ENCODE measurements at regions not wholly inside any gene's neighbourhood (a gene's known extent, or its start where the extent isn't known, plus 50 kb on each side); places are given as distances from the start of the nearest gene placed in this dataset.

DNA sequence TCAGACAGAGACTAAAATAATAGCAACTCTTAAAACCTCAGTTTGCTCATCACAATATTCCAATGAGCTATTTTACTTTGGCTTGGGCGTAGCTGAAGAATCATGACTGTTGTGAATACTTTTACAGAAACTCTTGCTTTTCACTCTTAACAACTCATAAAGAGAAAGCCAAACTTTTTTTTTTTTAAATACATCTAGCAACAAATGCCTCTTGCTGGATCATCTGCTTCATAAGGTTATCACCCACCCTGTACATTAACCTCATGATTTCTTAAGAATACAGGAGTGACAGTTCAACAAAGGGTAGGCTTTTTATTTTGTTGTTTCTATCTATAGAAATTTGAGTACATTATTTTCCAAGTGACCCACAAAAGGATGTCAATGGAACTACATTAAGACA, 307.4 kb upstream of the DDHD1 start:
- TF ChIP-seq, protein P1, sequence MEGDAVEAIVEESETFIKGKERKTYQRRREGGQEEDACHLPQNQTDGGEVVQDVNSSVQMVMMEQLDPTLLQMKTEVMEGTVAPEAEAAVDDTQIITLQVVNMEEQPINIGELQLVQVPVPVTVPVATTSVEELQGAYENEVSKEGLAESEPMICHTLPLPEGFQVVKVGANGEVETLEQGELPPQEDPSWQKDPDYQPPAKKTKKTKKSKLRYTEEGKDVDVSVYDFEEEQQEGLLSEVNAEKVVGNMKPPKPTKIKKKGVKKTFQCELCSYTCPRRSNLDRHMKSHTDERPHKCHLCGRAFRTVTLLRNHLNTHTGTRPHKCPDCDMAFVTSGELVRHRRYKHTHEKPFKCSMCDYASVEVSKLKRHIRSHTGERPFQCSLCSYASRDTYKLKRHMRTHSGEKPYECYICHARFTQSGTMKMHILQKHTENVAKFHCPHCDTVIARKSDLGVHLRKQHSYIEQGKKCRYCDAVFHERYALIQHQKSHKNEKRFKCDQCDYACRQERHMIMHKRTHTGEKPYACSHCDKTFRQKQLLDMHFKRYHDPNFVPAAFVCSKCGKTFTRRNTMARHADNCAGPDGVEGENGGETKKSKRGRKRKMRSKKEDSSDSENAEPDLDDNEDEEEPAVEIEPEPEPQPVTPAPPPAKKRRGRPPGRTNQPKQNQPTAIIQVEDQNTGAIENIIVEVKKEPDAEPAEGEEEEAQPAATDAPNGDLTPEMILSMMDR (conservative IDR thresholded peaks at IDR 0.05) = no peak
- Mint-ChIP-seq H3K27me3 (no peaks in the 10 kb centered on the region), H3K9me3 (peaks cover 5% of the 10 kb centered on the region), H3K4me1 (ENCODE audit: unreplicated experiment) (no peaks in the 10 kb centered on the region), H3K4me3 (no peak overlapping the region), H3K36me3 (no peaks in the 10 kb centered on the region), H3K27ac (no peak overlapping the region)
- DNase-seq (ENCODE audit: extremely low spot score, unreplicated experiment) = no peak

DNA sequence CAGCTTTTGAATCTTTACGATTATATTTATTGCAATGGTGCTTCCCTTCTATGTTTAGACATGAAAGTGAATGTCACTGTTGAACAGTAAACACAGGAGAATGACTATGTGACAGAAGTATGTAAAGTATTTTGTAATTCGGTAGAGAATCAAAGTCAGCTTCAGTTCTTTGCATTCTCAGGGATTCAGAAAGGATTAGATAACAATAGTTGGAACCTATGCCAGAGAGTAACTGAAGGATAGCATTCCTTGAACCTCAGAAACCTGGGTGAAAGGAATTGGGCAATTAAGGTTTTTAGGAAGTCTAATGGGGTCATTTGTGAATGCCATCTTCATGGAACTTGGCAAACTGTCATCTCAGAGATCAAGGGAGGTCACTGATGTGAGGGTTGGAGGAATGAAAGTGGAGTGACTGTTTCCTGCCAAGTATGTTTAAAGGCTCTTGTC, 305.3 kb upstream of the DDHD1 start:
- Mint-ChIP-seq H3K27me3 (no peaks in the 10 kb centered on the region), H3K9me3 (peaks cover 5% of the 10 kb centered on the region), H3K4me3 (no peak overlapping the region), H3K27ac (no peak overlapping the region), H3K36me3 (no peaks in the 10 kb centered on the region), H3K4me1 (ENCODE audit: unreplicated experiment) (no peaks in the 10 kb centered on the region)
- TF ChIP-seq, protein P1 (conservative IDR thresholded peaks at IDR 0.05) = no peak
- no peak for DNase-seq (ENCODE audit: extremely low spot score, unreplicated experiment)

DNA sequence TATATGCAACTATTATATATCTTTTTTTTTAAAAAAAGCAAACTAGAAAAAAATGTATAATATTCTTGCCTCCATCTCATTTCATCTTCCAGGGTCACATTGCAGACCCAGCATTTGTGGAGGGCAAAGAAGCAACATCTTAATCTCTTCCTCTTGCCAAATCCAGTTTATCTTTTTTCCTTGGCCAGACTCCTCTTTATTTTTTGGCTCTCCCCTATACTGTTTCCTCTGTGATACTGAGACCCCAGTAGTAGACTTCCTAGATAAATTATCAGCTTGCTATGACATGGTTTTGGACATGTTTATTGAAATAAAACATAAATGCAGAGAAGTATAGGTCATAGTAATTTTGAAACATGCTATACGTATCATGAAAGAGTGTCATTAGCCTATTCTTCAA, 303.8 kb upstream of the DDHD1 start:
- Mint-ChIP-seq H3K4me3 (no peak overlapping the region), H3K36me3 (no peaks in the 10 kb centered on the region), H3K27me3 (no peaks in the 10 kb centered on the region), H3K4me1 (ENCODE audit: unreplicated experiment) (no peaks in the 10 kb centered on the region), H3K9me3 (peaks cover 5% of the 10 kb centered on the region), H3K27ac (no peak overlapping the region)
- TF ChIP-seq, protein P1 (conservative IDR thresholded peaks at IDR 0.05) = no peak
- DNase-seq (ENCODE audit: extremely low spot score, unreplicated experiment) = no peak

DNA sequence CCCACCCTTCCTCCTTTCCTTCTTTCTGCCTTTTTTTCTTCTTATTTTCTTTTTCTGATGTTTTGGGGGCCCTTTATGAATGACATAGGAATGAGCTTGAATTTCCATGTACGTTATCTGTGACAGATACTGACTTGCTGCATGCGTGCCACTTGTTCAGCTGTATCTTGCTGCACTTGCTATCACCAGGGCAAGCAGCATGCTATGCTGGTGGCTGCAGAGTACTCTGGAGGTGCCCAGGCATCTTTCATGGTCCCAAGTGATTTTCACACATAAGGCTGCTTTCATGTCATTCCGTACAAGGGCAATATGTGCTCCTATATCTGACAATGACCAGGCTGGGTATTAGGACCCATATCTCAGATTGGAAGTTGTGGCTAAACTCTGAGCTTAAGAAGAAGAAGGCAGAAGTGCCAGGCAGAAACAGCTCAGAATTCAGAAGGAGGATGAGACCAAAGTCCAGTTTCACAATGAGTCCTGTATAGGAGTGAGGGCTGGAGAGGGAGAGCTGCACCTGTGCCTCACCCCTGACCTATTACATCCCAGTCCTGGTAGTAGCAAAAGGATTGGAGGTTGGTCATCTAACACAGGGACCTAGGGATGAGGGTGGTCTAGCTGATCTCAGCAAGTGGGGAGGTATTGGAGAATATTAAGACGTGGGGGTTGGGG, 299.0 kb upstream of the DDHD1 start:
- Mint-ChIP-seq H3K4me3 (no peak overlapping the region), H3K4me1 (ENCODE audit: unreplicated experiment) (peaks cover 27% of the 10 kb centered on the region), H3K36me3 (no peaks in the 10 kb centered on the region), H3K9me3 (peaks cover 3% of the 10 kb centered on the region), H3K27me3 (no peaks in the 10 kb centered on the region), H3K27ac (no peak overlapping the region)
- TF ChIP-seq, protein P1 (conservative IDR thresholded peaks at IDR 0.05) = no peak
- no peak for DNase-seq (ENCODE audit: extremely low spot score, unreplicated experiment)

DNA sequence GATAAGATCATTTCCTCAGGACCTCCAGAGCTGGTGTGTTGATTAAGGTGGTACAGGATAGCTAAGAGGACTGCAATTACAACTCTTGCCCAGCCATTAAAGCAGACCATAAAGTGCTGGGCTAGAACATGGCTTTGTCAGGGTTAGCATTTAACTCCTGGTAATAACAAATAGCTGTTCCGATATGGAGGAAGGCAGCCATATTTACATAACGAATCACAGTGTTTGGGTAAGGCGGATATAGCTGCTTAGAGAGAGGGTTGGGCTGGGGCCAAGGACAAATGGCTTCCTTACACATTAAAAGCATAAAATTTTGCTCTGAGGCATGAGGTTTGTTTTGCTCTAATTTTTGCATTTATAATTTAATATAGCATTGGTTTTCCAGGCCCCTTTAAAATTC, 297.7 kb upstream of the DDHD1 start:
- Mint-ChIP-seq H3K36me3 (no peaks in the 10 kb centered on the region), H3K4me1 (ENCODE audit: unreplicated experiment) (peaks cover 27% of the 10 kb centered on the region), H3K9me3 (peaks cover 3% of the 10 kb centered on the region), H3K27me3 (no peaks in the 10 kb centered on the region), H3K27ac (no peak overlapping the region), H3K4me3 (no peak overlapping the region)
- TF ChIP-seq, protein P1 (conservative IDR thresholded peaks at IDR 0.05) = no peak
- DNase-seq (ENCODE audit: extremely low spot score, unreplicated experiment) = no peak
